A673 (cell line): ENCODE measurements at regions not wholly inside any gene's neighbourhood (a gene's known extent, or its start where the extent isn't known, plus 50 kb on each side); places are given as distances from the start of the nearest gene placed in this dataset.

ENCODE experiments used
- CTCF ChIP-seq: fragments of 300-800, 200-600 bp; sonication (generic); conservative IDR thresholded peaks from 2 replicates; pipeline ENCODE4 v1.5.1; 2017; ENCODE audit warnings: low read depth, mild to moderate bottlenecking, antibody characterized with exemption, low read length, moderate library complexity, mixed read lengths
- EZH2 ChIP-seq: fragments of 200-600 bp; sonication (generic); IDR thresholded peaks from 2 replicates; pipeline ENCODE4 v1.6.1; 2017; ENCODE audit warnings: borderline replicate concordance, low read depth, mild to moderate bottlenecking, mixed read lengths, antibody characterized with exemption, low read length; ENCODE audit not compliant: poor library complexity, severe bottlenecking

GRCh38 chr16:60932600-60932999, 1103.6 kb downstream of the CDH8 start:
- TF ChIP-seq EZH2 (no peak), CTCF (no peak)
